GM12872 (cell line): ENCODE measurements at regions not wholly inside any gene's neighbourhood (a gene's known extent, or its start where the extent isn't known, plus 50 kb on each side); places are given as distances from the start of the nearest gene placed in this dataset.

Experiments used
- CTCF ChIP-seq: IDR thresholded peaks from 3 replicates; pipeline ENCODE4 v1.5.1; 2011; ENCODE audit warnings: low read depth, mild to moderate bottlenecking, low read length, moderate library complexity; ENCODE audit not compliant: insufficient read depth

DNA sequence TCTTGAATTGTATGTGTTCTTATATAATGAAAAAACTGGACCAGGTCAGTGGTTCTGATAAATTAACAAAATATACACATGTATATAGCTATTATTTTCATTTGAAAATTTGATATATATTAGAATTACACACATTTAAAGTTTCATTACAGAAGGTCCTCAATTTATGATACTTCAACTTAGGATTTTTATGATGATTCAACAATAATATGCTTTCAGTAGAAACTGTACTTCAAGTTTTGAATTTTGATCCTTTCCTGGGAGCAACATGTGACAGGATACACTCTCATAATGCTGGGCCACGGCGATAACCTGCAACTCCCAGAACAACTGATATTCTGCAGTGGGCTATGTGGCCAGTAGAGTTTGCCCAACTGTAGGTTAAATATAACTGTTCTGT lies 344.7 kb downstream of the TAF11L14 start:
- TF ChIP-seq CTCF = no peak

- TF ChIP-seq CTCF = no peak
Measured at GRCh38 chr5:17989036-17989435, 354.8 kb downstream of the TAF11L14 start.

DNA sequence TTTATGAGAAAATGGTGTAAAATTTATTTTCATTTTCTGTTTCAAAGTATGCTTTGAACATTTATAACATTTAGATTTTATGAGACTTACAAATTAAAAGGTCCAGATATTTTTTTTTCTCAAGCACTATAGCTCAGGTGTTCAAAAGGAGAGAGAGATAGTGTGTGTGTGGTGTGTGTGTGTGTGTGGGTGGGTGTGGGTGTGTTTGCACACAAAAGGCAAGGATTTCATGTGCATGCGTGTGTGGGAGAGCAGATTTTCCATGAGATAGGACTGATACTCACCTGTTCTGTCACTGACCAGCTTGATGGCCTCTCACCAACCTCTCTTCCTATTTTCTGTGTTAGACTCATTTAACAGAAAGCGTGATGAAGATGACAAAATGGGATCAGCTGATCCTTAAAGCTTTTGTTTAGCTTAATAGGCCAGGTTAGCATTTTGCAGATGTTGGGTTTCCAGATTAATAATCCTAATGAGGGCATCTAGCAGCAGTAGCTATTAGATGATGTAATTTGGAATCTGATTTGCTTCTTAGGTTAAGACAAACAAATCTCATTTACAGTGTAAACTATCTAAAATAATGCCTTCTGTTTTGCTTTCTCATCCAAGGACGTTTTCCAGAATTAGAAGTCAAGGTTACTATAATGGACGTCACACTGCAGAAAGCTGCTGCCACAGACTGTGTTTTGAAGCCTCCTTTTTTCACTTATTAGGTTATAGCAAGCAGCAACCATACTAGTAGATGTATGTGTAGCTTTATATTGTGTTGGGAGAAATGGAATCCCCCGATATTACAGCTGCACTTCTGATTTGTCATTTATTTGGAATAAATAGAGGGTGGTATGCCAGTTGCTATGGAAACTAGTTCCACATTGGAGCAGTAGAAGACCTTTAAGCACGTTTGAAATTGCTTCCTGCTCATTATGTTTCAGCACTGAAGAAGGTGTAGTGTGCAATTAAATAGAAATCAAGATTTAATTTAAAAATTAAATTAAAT lies 355.6 kb downstream of the TAF11L14 start:
- TF ChIP-seq CTCF = no peak

DNA sequence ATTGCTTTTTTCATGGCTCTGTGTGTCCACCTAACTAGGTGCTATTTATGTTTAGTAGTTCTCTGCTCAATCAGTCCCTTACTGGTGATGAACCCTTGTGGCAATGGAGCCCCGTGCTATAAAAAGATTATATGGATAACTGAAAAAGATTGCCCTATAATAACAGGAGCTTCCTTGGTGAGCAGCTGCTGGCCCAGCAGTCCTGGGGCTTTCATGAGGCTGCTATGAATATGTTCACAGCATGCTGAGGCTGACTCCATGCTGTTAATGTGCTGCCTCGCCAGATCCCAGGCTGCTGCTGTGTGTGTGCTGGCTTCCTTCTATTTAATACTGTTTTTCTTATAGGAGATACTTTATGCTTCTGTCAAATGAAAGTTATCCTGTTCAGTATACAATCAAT lies 357.5 kb downstream of the TAF11L14 start:
- no peak for TF ChIP-seq CTCF

GRCh38 chr5:17992291-17992690 lies 358.0 kb downstream of the TAF11L14 start:
- TF ChIP-seq CTCF = no peak

GRCh38 chr5:17995997-17996396 lies 361.7 kb downstream of the TAF11L14 start:
- no peak for TF ChIP-seq CTCF

DNA sequence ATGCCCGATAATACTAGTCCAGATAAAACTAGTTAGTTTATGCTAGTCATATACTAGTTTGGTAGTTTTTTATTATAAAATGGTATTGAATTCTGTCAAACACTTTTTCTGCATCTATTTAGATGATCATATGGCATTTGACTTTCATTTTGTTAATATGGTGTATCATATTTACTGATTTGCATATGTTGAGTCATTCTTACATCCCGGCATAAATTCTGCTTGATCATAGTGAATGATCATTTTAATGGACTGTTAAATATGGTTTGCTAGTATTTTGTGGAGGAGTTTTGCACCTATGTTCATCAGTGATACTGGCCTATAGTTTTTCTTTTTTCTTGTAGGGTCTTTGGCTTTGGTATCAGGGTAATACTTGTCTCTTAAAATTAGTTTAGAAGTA lies 365.6 kb downstream of the TAF11L14 start:
- no peak for TF ChIP-seq CTCF
